ENCODE measurements at regions not wholly inside any gene's neighbourhood (a gene's known extent, or its start where the extent isn't known, plus 50 kb on each side); places are given as distances from the start of the nearest gene placed in this dataset.

- TF ChIP-seq CTCF (conservative IDR thresholded peaks at IDR 0.05 in 1 of 2, IDR thresholded peaks at IDR 0.05 in 1 of 2; ENCODE audit: low read depth in 1 of 2, low read length in 2 of 2) (no peak), EZH2 (IDR thresholded peaks at IDR 0.05; ENCODE audit: low read length, missing control alignments) (no peak)
Measured at GRCh38 chr12:100075598-100075997, 67.1 kb downstream of the BLTP3B start.

All from fibroblast of lung (primary cell).